Tibial artery (tissue), 4 donors: ENCODE measurements at regions not wholly inside any gene's neighbourhood (a gene's known extent, or its start where the extent isn't known, plus 50 kb on each side); places are given as distances from the start of the nearest gene placed in this dataset.

Source experiments
- DNase-seq, 2 donors: peaks; one replicate each; pipeline ENCODE4 v3.0.0-alpha.2; 2019
- H3K27ac ChIP-seq, 2 donors: fragments of 200-600 bp; sonication (generic) in 1 of 2; 1 replicate in 1 of 2; 2 replicates in 1 of 2; pipeline ENCODE4 v1.5.1; 2018 to 2019; ENCODE audit warnings: mild to moderate bottlenecking in 1 of 2
- H3K27me3 ChIP-seq, 2 donors: fragments of 200-600 bp; sonication (generic) in 1 of 2; one replicate each; pipeline versions ENCODE4 v1.5.1 to v1.6.0; 2016 to 2019
- H3K36me3 ChIP-seq, 3 donors: fragments of 200-600 bp; sonication (generic) in 2 of 3; one replicate each; pipeline ENCODE4 v1.5.1; 2016 to 2019; ENCODE audit warnings: mild to moderate bottlenecking in 2 of 3
- H3K4me1 ChIP-seq, 4 donors: fragments of 200-600 bp; sonication (generic) in 2 of 4; 1 replicate in 3 of 4; 2 replicates in 1 of 4; pipeline ENCODE4 v1.5.1; 2016 to 2019
- H3K4me3 ChIP-seq, 2 donors: fragments of 200-600 bp; sonication (generic) in 1 of 2; 1 replicate in 1 of 2; 2 replicates in 1 of 2; pipeline ENCODE4 v1.5.1; 2018 to 2019; ENCODE audit warnings: mild to moderate bottlenecking in 2 of 2
- H3K9me3 ChIP-seq, 3 donors: fragments of 200-600 bp; sonication (generic) in 1 of 3; one replicate each; pipeline ENCODE4 v1.5.1; 2016 to 2019
- CTCF ChIP-seq, 2 experiments: fragments of 200-600 bp in 1 of 2; fragments of 450-650 bp in 1 of 2; IDR thresholded peaks; one replicate each; pipeline ENCODE4 v1.5.1; 2017 to 2019; ENCODE audit warnings: antibody characterized with exemption in 2 of 2, mild to moderate bottlenecking in 1 of 2, moderate library complexity in 1 of 2
- intact Hi-C: fragments of 100-400 bp; cut with DNase I; formaldehyde crosslinking; loops from one replicate; pipeline ENCODE4 v1.15.0; 2023; ENCODE audit warnings: low total_unique reads

DNA sequence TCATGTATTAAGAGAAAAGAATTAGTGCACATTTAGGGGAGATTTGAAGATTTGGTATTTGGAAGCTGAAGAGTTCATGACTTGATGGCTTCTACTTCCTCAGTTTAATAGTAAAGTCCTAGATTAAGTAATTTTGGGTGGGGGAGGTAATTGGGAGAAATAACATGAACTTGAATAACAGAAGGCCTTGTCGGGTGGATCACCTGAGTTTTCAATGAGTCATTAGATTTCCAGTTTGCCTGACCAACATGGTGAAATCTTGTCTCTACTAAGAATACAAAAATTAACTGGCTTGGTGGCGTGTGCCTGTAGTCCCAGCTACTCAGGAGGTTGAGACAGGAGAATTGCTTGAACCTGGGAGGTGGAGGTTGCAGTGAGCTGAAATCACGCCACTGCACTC is 181.0 kb downstream of the GJA1 start:
- H3K4me3 ChIP-seq, result no peak overlapping the region
- H3K27me3 ChIP-seq, result no peaks in the 10 kb centered on the region
- intact Hi-C loops, result no loop called here
- H3K4me1 ChIP-seq, result peaks cover 0 to 16% (median 0%) of the 10 kb centered on the region in 4 donors
- H3K9me3 ChIP-seq, result no peaks in the 10 kb centered on the region
- no peak for TF ChIP-seq CTCF (IDR thresholded peaks at IDR 0.05)
- DNase-seq, result no peak
- no peaks in the 10 kb centered on the region for H3K36me3 ChIP-seq
- no peak overlapping the region for H3K27ac ChIP-seq

DNA sequence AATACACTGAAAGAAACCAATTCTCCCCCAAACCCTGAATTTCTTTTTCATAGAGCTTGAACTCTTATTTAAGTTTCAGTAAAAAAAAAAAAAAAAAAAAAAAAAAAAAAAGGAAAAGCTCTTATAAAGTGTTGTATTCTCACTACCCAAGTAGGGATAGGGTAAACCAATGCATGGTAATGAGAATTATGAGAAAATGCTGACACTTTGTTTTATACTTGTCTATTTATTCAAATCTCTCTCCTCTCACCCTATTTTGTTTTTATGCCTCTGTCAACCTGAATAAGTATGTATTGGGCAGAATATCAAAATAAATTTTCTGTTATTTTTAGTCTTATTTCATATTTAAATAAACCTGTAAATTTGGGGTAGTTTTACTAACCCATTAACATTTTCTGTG is 181.9 kb downstream of the GJA1 start:
- Histone ChIP-seq H3K36me3 (no peaks in the 10 kb centered on the region), H3K27ac (no peak overlapping the region), H3K9me3 (no peaks in the 10 kb centered on the region), H3K4me1 (peaks cover 0 to 16% (median 0%) of the 10 kb centered on the region in 4 donors), H3K27me3 (no peaks in the 10 kb centered on the region), H3K4me3 (no peak overlapping the region)
- no peak for DNase-seq
- no peak for TF ChIP-seq CTCF (IDR thresholded peaks at IDR 0.05)
- intact Hi-C loops, result no loop called here

DNA sequence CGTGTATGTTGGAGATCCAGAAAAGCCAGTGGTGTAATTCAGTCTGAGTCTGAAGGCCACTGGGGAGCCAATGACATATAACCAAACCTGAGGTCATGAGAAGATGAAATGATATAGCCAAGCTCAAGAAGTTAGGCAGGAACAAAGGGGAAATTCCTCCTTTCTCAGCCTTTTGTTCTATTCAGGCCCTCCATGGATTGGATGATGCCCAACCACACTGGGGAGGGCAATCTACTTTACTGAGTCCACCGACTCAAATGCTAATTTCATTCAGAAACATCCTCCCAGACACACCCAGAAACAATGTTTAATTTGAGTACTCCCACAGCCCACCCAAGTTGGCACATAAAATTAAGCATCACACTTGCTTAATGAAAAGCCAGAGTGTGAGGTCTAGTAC is 183.6 kb downstream of the GJA1 start:
- intact Hi-C loops, result no loop called here
- Histone ChIP-seq H3K4me3 (no peak overlapping the region), H3K27me3 (no peaks in the 10 kb centered on the region), H3K4me1 (peaks cover 0 to 9% (median 0%) of the 10 kb centered on the region in 4 donors), H3K27ac (no peak overlapping the region), H3K36me3 (no peaks in the 10 kb centered on the region), H3K9me3 (no peaks in the 10 kb centered on the region)
- no peak for DNase-seq
- no peak for TF ChIP-seq CTCF (IDR thresholded peaks at IDR 0.05)

DNA sequence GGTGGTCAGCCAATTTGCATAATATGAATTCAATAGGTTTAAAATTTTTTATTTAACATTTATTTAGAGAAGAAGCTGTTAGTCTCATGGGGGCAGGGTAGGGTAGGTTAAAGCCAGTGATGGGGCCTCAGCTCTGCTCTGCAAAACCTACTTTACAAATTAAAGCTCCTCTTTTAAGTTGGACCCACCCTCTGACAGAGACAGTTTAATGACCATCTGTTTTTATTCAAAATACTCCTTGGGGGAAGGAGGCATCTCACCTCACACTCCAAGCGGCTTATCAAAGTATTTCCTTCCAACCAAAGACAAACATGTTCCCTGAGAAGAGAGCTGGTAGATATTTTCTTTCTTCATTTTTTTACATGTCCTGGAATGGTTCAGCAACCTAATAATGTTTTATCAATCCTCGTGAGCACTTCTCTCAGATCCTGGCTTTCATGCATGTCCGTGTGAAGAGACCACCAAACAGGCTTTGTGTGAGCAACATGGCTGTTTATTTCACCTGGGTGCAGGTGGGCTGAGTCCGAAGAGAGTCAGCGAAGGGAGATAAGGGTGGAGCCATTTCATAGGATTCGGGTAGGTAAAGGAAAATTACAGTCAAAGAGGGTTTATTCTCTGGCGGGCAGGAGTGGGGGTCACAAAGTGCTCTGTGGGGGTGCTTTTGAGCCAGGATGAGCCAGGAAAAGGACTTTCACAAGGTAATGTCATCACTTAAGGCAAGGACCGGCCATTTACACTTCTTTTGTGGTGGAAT is 184.7 kb downstream of the GJA1 start:
- TF ChIP-seq CTCF (IDR thresholded peaks at IDR 0.05), result no peak
- Histone ChIP-seq H3K4me3 (no peak overlapping the region), H3K36me3 (no peaks in the 10 kb centered on the region), H3K9me3 (no peaks in the 10 kb centered on the region), H3K4me1 (no peaks in the 10 kb centered on the region), H3K27me3 (no peaks in the 10 kb centered on the region), H3K27ac (no peak overlapping the region)
- intact Hi-C loops, result no loop called here
- DNase-seq, result no peak

- H3K27me3 ChIP-seq, result no peaks in the 10 kb centered on the region
- no peak for DNase-seq
- H3K4me1 ChIP-seq, result no peaks in the 10 kb centered on the region
- no peaks in the 10 kb centered on the region for H3K36me3 ChIP-seq
- H3K9me3 ChIP-seq, result peaks cover 0 to 8% (median 0%) of the 10 kb centered on the region in 3 donors
- H3K4me3 ChIP-seq, result no peak overlapping the region
- H3K27ac ChIP-seq, result no peak overlapping the region
- intact Hi-C loops, result no loop called here
- TF ChIP-seq CTCF (IDR thresholded peaks at IDR 0.05), result no peak
Observed at GRCh38 chr6:121627761-121628160, 192.3 kb downstream of the GJA1 start.
